AG04450 (cell line): ENCODE measurements at regions not wholly inside any gene's neighbourhood (a gene's known extent, or its start where the extent isn't known, plus 50 kb on each side); places are given as distances from the start of the nearest gene placed in this dataset.

ENCODE experiments used
- CTCF ChIA-PET: fragments of 300-600, 350-600 bp; formaldehyde crosslinking; extraction: SDS; loops from one replicate; lab custom pipeline; 2022; ENCODE audit warnings: antibody characterized with exemption, inconsistent platforms; lab: Charles Lee
- POLR2A ChIA-PET: fragments of 350-600 bp; formaldehyde crosslinking; extraction: SDS; loops from one replicate; lab custom pipeline; 2021; ENCODE audit warnings: antibody characterized with exemption, inconsistent platforms; lab: Yijun Ruan, JAX
- DNase-seq: peaks from one replicate; pipeline ENCODE4 v3.0.0-alpha.2; 2011; ENCODE audit warnings: low read depth, low spot score
- H3K27ac ChIP-seq: one replicate; pipeline ENCODE4 v1.5.1; 2012; ENCODE audit warnings: low read depth, low read length, control low read depth
- H3K27me3 ChIP-seq: one replicate; pipeline ENCODE4 v1.6.0; 2012; ENCODE audit warnings: low read length; ENCODE audit not compliant: control insufficient read depth, insufficient read depth
- H3K4me3 ChIP-seq: 2 replicates; pipeline ENCODE4 v1.5.1; 2011; ENCODE audit warnings: mild to moderate bottlenecking, low read depth, low read length, control low read depth
- H3K9me3 ChIP-seq: 2 replicates; pipeline ENCODE4 v1.5.1; 2012; ENCODE audit warnings: low read length; ENCODE audit not compliant: control insufficient read depth, insufficient read depth
- CTCF ChIP-seq: IDR thresholded peaks from 2 replicates; pipeline ENCODE4 v1.5.1; 2011; ENCODE audit warnings: low read depth, low read length, control low read depth, inconsistent platforms

DNA sequence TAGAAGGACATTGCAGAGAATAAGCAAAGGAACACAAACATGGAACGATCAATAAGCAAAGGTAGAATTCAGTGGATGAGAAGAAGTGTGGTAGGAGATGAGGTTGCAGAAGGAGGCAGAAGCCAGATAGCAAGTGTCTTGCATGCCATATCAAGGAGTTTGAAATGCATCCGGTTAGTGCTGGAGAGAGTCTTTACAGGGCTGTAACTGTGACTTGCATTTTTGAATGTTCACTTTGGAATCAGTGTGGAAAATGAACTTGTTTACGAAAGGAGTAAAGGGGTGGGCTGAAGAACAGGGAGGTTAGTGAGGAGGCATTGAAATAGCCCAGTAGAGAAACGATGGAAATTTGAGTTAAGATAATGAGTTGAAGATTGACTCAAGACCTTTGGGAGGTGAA lies 90.7 kb upstream of the MBNL2 start:
- Histone ChIP-seq H3K27me3 (no peaks in the 10 kb centered on the region), H3K9me3 (no peaks in the 10 kb centered on the region), H3K27ac (no peak overlapping the region), H3K4me3 (no peak overlapping the region)
- DNase-seq = no peak
- ChIA-PET CTCF (interaction anchor here (0.9 to 3.4 kb wide), 3 partner anchors 9 to 213 kb away, joined by 3 to 24 read pairs (median 4); no protein-coding TSS in a partner anchor), POLR2A (no interaction called here)
- TF ChIP-seq CTCF = no peak

DNA sequence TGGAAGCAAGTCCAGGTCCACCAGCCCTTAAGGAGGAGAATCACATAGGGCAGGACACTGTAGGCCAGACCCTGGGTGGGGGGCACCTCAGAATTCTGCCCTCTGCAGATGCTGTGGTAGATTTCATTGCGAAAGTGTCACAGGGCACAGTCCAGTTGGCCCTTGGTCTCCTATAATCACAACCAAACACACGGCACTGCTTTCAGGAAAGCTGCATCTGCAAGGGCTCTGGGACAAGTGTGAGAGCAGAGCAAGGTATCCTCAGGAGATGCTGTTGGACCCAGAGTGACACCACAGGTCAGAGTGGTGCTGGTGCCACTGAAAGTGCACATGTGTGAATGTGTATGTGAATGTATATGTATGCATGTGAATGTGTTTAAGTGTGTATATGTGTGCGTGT lies 88.6 kb upstream of the MBNL2 start:
- CTCF ChIA-PET = interaction anchor here (1.0 kb wide), 1 partner anchor 24 kb away, joined by 4 read pairs; no protein-coding TSS in a partner anchor
- TF ChIP-seq CTCF = no peak
- Histone ChIP-seq H3K9me3 (no peaks in the 10 kb centered on the region), H3K27me3 (no peaks in the 10 kb centered on the region), H3K27ac (no peak overlapping the region), H3K4me3 (no peak overlapping the region)
- POLR2A ChIA-PET = no interaction called here
- no peak for DNase-seq

- TF ChIP-seq CTCF = no peak
- POLR2A ChIA-PET = no interaction called here
- CTCF ChIA-PET = interaction anchor here (1.0 to 3.1 kb wide), 2 partner anchors 8 to 24 kb away, joined by 4 to 9 read pairs; no protein-coding TSS in a partner anchor
- no peak for DNase-seq
- H3K27ac ChIP-seq = no peak overlapping the region
- H3K4me3 ChIP-seq = no peak overlapping the region
- H3K27me3 ChIP-seq = no peaks in the 10 kb centered on the region
- H3K9me3 ChIP-seq = no peaks in the 10 kb centered on the region
These were observed 88.2 kb upstream of the MBNL2 start for GRCh38 chr13:97133955-97134354.

DNA sequence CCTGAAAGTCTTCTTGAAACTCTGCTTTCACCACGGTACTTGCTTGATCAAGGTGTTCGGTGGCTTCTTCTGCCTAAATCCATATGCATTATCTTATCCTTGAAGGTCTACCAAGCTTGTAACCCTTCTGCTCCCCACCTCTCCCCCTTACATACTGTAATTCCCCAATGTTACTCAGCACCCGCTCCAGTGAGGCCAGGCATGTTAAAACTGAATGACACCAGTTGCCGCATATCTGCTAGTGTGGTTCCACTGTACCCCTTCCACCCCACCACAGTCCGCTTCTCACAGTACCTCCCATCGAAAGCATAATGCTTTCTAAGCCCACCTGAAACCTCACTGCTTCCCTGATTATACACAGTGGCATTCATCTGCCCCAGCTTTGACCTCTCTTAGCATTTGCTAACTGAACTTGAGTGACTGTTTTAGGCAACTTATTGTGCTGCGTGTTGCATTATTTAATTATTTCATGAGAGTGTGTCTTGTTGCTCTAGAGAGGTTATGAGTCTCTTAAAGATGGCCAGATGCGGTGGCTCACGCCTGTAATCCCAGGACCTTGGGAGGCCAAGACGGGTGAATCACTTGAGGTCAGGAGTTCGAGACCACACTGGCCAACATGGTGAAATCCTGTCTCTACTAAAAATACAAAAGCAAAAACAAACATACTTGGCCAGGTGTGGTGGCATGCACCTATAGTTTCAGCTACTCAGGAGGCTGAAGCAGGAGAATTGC lies 87.6 kb upstream of the MBNL2 start:
- DNase-seq = no peak
- ChIA-PET CTCF (interaction anchor here (0.7 to 3.1 kb wide), 3 partner anchors 9 to 25 kb away, joined by 3 to 9 read pairs (median 4); no protein-coding TSS in a partner anchor), POLR2A (interaction anchor here (0.6 kb wide), 1 partner anchor 90 kb away, joined by 12 read pairs; no protein-coding TSS in a partner anchor)
- Histone ChIP-seq H3K4me3 (no peak overlapping the region), H3K27me3 (no peaks in the 10 kb centered on the region), H3K27ac (no peak overlapping the region), H3K9me3 (no peaks in the 10 kb centered on the region)
- TF ChIP-seq CTCF = no peak

- H3K9me3 ChIP-seq = no peaks in the 10 kb centered on the region
- ChIA-PET CTCF (interaction anchor here (1.4 to 3.1 kb wide), 2 partner anchors 10 to 26 kb away, joined by 6 to 9 read pairs; no protein-coding TSS in a partner anchor), POLR2A (no interaction called here)
- no peak for DNase-seq
- H3K27ac ChIP-seq = no peak overlapping the region
- TF ChIP-seq CTCF = no peak
- no peak overlapping the region for H3K4me3 ChIP-seq
- H3K27me3 ChIP-seq = no peaks in the 10 kb centered on the region
These were observed 86.2 kb upstream of the MBNL2 start for GRCh38 chr13:97135883-97136282.
